Heart left ventricle (tissue), 13 donors: ENCODE measurements at regions not wholly inside any gene's neighbourhood (a gene's known extent, or its start where the extent isn't known, plus 50 kb on each side); places are given as distances from the start of the nearest gene placed in this dataset.

Source experiments
- POLR2A ChIP-seq, 2 donors: fragments of 450-650 bp; IDR thresholded peaks; one replicate each; pipeline ENCODE4 v1.6.1; 2017; ENCODE audit warnings: antibody characterized with exemption in 2 of 2, mild to moderate bottlenecking in 2 of 2, moderate library complexity in 2 of 2
- TF ChIP-seq, protein P1 (sequence below), 12 donors: fragments of 200-600 bp; sonication (generic) in 4 of 12; IDR thresholded peaks; one replicate each; pipeline versions ENCODE4 v1.5.0 to v1.8.0; 2018 to 2022; ENCODE audit warnings: antibody characterized with exemption in 12 of 12, mild to moderate bottlenecking in 5 of 12
- donor health status: ischemic (EF 13 %, LVEDD 7.1; RV severe dilation, severe dysfunction).
- donor health status: DM: no; HTN: yes; CAD: no.
- donor health status: DM: no; HTN: no; CAD: no.
- donor health status: ischemic (EF 25% LVEDD 6.9; RV normal size, moderate dysfunction).
- donor health status: ischemic (EF 25% LVEDD 5.7; RV mildly dilated, moderate dysfunction).
- donor health status: ischemic (EF 35%, LVEDD 5.7; RV mildly dilated, moderate dysfunction).
- donor health status: nonischemic (EF 11% LVEDD 7.7; RV severe dilation, severe dysfunction).
- donor health status: DM: yes; HTN: yes; CAD: no.
- donor health status: PGD.
- donor health status: ischemic (EF 29% LVEDD 5.4; RV normal size, mild dysfunction).
- donor health status: nonischemic (EF 23%, LVEDD 6.1; RV moderate dilation, normal function).

DNA sequence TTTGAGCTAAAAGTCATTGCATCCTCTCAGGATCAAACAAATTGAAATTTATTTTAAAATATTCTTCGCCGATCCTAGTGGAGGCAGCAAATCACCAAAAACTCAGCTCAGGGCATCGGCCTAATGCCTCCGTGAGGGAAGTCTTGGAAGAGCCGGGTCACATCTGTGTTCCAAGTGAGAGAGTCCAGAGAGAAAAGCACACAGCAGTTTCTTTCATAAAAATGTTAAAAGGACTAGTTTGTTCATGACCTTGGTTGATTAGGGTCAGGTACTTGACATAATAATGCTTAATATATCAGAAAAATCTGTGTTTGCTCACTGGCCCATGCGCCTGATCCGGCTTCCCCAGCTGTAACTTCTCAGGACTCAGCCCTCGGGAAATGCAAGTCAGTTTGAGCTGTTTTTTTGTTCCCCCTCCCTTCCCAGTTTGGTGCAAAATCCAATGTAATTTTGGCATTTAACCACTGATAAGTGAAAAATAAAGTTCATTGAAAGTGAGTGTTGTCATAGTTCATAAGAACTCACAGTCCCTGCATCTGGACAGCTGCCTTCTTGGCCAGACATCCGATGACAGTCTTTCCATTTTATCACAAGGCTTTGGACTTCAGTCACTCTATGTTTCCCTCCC is 161.7 kb downstream of the CAND1 start:
- TF ChIP-seq, protein P1, sequence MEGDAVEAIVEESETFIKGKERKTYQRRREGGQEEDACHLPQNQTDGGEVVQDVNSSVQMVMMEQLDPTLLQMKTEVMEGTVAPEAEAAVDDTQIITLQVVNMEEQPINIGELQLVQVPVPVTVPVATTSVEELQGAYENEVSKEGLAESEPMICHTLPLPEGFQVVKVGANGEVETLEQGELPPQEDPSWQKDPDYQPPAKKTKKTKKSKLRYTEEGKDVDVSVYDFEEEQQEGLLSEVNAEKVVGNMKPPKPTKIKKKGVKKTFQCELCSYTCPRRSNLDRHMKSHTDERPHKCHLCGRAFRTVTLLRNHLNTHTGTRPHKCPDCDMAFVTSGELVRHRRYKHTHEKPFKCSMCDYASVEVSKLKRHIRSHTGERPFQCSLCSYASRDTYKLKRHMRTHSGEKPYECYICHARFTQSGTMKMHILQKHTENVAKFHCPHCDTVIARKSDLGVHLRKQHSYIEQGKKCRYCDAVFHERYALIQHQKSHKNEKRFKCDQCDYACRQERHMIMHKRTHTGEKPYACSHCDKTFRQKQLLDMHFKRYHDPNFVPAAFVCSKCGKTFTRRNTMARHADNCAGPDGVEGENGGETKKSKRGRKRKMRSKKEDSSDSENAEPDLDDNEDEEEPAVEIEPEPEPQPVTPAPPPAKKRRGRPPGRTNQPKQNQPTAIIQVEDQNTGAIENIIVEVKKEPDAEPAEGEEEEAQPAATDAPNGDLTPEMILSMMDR (IDR thresholded peaks at IDR 0.05): peak in 10 of 12 donors; percentile 22 to 62 (median 48)
- no peak for TF ChIP-seq POLR2A (IDR thresholded peaks at IDR 0.05)
